ENCODE measurements at regions not wholly inside any gene's neighbourhood (a gene's known extent, or its start where the extent isn't known, plus 50 kb on each side); places are given as distances from the start of the nearest gene placed in this dataset.

- intact Hi-C loops (cut with DNase I): no loop called here
- ATAC-seq (no peak), DNase-seq (no peak)
- H3K9me3 ChIP-seq: no peaks in the 10 kb centered on the region
- H3K4me1 ChIP-seq: no peaks in the 10 kb centered on the region
- no peaks in the 10 kb centered on the region for H3K27me3 ChIP-seq
- no peak for TF ChIP-seq CTCF (IDR thresholded peaks at IDR 0.05)
- TF ChIP-seq POLR2A (IDR thresholded peaks at IDR 0.05): no peak
- H3K27ac ChIP-seq: no peak overlapping the region
- H3K4me3 ChIP-seq: no peak overlapping the region
- no peaks in the 10 kb centered on the region for H3K36me3 ChIP-seq
These were observed 279.0 kb downstream of the OGFRL1 start for GRCh38 chr6:71567562-71567961.

- Histone ChIP-seq H3K4me3 (no peak overlapping the region), H3K36me3 (no peaks in the 10 kb centered on the region), H3K4me1 (no peaks in the 10 kb centered on the region), H3K9me3 (no peaks in the 10 kb centered on the region), H3K27me3 (no peaks in the 10 kb centered on the region), H3K27ac (no peak overlapping the region)
- ATAC-seq (no peak), DNase-seq (no peak)
- intact Hi-C loops (cut with DNase I): no loop called here
- TF ChIP-seq CTCF (IDR thresholded peaks at IDR 0.05) (no peak), POLR2A (IDR thresholded peaks at IDR 0.05) (no peak)
These were observed 289.2 kb downstream of the OGFRL1 start for GRCh38 chr6:71577766-71578165.

GRCh38 chr6:71579902-71580301 is 291.3 kb downstream of the OGFRL1 start:
- Histone ChIP-seq H3K36me3 (no peaks in the 10 kb centered on the region), H3K9me3 (no peaks in the 10 kb centered on the region), H3K4me1 (no peaks in the 10 kb centered on the region), H3K27ac (no peak overlapping the region), H3K27me3 (no peaks in the 10 kb centered on the region), H3K4me3 (no peak overlapping the region)
- DNase-seq (no peak), ATAC-seq (no peak)
- 40% methylated on average over 1 of the region's 1 CpG for WGBS (ENCODE audit: insufficient coverage, low coverage, low lambda C conversion rate, missing lambda C conversion rate)
- intact Hi-C loops (cut with DNase I): no loop called here
- no peak for TF ChIP-seq POLR2A (IDR thresholded peaks at IDR 0.05)
- no peak for TF ChIP-seq CTCF (IDR thresholded peaks at IDR 0.05)

GRCh38 chr6:71582820-71583219 is 294.2 kb downstream of the OGFRL1 start:
- Histone ChIP-seq H3K27me3 (no peaks in the 10 kb centered on the region), H3K27ac (no peak overlapping the region), H3K4me1 (no peaks in the 10 kb centered on the region), H3K4me3 (no peak overlapping the region), H3K9me3 (no peaks in the 10 kb centered on the region), H3K36me3 (no peaks in the 10 kb centered on the region)
- WGBS (ENCODE audit: insufficient coverage, low coverage, low lambda C conversion rate, missing lambda C conversion rate): 25% methylated on average over 1 of the region's 1 CpG
- no peak for TF ChIP-seq POLR2A (IDR thresholded peaks at IDR 0.05)
- no peak for TF ChIP-seq CTCF (IDR thresholded peaks at IDR 0.05)
- DNase-seq (no peak), ATAC-seq (no peak)
- intact Hi-C loops (cut with DNase I): no loop called here

- WGBS (ENCODE audit: insufficient coverage, low coverage, low lambda C conversion rate, missing lambda C conversion rate): 87% methylated on average over 9 of the region's 44 CpGs
- no peaks in the 10 kb centered on the region for H3K27me3 ChIP-seq
- no peaks in the 10 kb centered on the region for H3K9me3 ChIP-seq
- TF ChIP-seq POLR2A (IDR thresholded peaks at IDR 0.05): no peak
- no peak for TF ChIP-seq CTCF (IDR thresholded peaks at IDR 0.05)
- intact Hi-C loops (cut with DNase I): no loop called here
- no peaks in the 10 kb centered on the region for H3K4me1 ChIP-seq
- H3K4me3 ChIP-seq: no peak overlapping the region
- ATAC-seq: no peak
- H3K27ac ChIP-seq: no peak overlapping the region
- DNase-seq: no peak
- no peaks in the 10 kb centered on the region for H3K36me3 ChIP-seq
These were observed 296.3 kb downstream of the OGFRL1 start for GRCh38 chr6:71584712-71585436.
